ENCODE measurements at regions not wholly inside any gene's neighbourhood (a gene's known extent, or its start where the extent isn't known, plus 50 kb on each side); places are given as distances from the start of the nearest gene placed in this dataset.
A peak's percentile ranks its signal among the peaks of the same experiment; 100 is the strongest.

- no peak for DNase-seq
Measured at GRCh38 chr7:69126896-69127479, 471.3 kb upstream of the AUTS2 start.

- peak; percentile 42 for DNase-seq
Measured at GRCh38 chr7:69129524-69129923, 468.8 kb upstream of the AUTS2 start.

- DNase-seq, result no peak
Measured at GRCh38 chr7:69129951-69130350, 468.3 kb upstream of the AUTS2 start.

- DNase-seq, result no peak
Measured at GRCh38 chr7:69130396-69130795, 467.9 kb upstream of the AUTS2 start.

- no peak for DNase-seq
Measured at GRCh38 chr7:69134316-69134715, 464.0 kb upstream of the AUTS2 start.

- DNase-seq, result peak; percentile 31
Measured at GRCh38 chr7:69147631-69148030, 450.6 kb upstream of the AUTS2 start.

- DNase-seq, result no peak
Measured at GRCh38 chr7:69149804-69150782, 448.2 kb upstream of the AUTS2 start.

- DNase-seq, result no peak
Measured at GRCh38 chr7:69162326-69162725, 435.9 kb upstream of the AUTS2 start.

GRCh38 chr7:69162931-69163670 lies 435.2 kb upstream of the AUTS2 start:
- peak; percentile 69 for DNase-seq

GRCh38 chr7:69166979-69167516 lies 431.2 kb upstream of the AUTS2 start:
- DNase-seq, result no peak

- DNase-seq, result no peak
Measured at GRCh38 chr7:69169386-69169785, 428.9 kb upstream of the AUTS2 start.

- no peak for DNase-seq
Measured at GRCh38 chr7:69172357-69173077, 425.8 kb upstream of the AUTS2 start.

- no peak for DNase-seq
Measured at GRCh38 chr7:69173341-69173740, 424.9 kb upstream of the AUTS2 start.

- DNase-seq, result peak; percentile 85
Measured at GRCh38 chr7:69173846-69174245, 424.4 kb upstream of the AUTS2 start.

- peak; percentile 44 for DNase-seq
Measured at GRCh38 chr7:69176841-69177240, 421.4 kb upstream of the AUTS2 start.

- no peak for DNase-seq
Measured at GRCh38 chr7:69177461-69177861, 420.8 kb upstream of the AUTS2 start.

- peak; percentile 96 for DNase-seq
Measured at GRCh38 chr7:69177941-69178494, 420.3 kb upstream of the AUTS2 start.

GRCh38 chr7:69180662-69181061 lies 417.6 kb upstream of the AUTS2 start:
- DNase-seq, result no peak

GRCh38 chr7:69182596-69183467 lies 415.4 kb upstream of the AUTS2 start:
- no peak for DNase-seq

- DNase-seq, result no peak
Measured at GRCh38 chr7:69184339-69184738, 413.9 kb upstream of the AUTS2 start.

- no peak for DNase-seq
Measured at GRCh38 chr7:69185170-69185569, 413.1 kb upstream of the AUTS2 start.

All from fibroblast of skin of right quadriceps (primary cell).